IPS-20b (cell line): ENCODE measurements at regions not wholly inside any gene's neighbourhood (a gene's known extent, or its start where the extent isn't known, plus 50 kb on each side); places are given as distances from the start of the nearest gene placed in this dataset.

Source experiments
- H3K27ac ChIP-seq: one replicate; pipeline ENCODE4 v1.5.1; 2013; ENCODE audit warnings: low read length
- H3K27me3 ChIP-seq: 2 replicates; pipeline ENCODE4 v1.6.1; 2013; ENCODE audit warnings: mild to moderate bottlenecking, low read length, inconsistent platforms; ENCODE audit not compliant: insufficient read depth
- H3K36me3 ChIP-seq: 2 replicates; pipeline ENCODE4 v1.6.1; 2013; ENCODE audit warnings: low read depth, mild to moderate bottlenecking, inconsistent platforms, low read length, moderate library complexity; ENCODE audit not compliant: insufficient read depth
- H3K4me1 ChIP-seq: 2 replicates; pipeline ENCODE4 v1.6.1; 2013; ENCODE audit warnings: mild to moderate bottlenecking, control low read depth, inconsistent platforms, low read length, moderate library complexity; ENCODE audit not compliant: insufficient read depth
- H3K4me3 ChIP-seq: 2 replicates; pipeline ENCODE4 v1.5.1; 2013; ENCODE audit warnings: mild to moderate bottlenecking, low read length, inconsistent platforms
- H3K9ac ChIP-seq: 2 replicates; pipeline ENCODE4 v1.6.1; 2013; ENCODE audit warnings: low read depth, mild to moderate bottlenecking, inconsistent platforms, low read length, moderate library complexity
- H3K9me3 ChIP-seq: 2 replicates; pipeline ENCODE4 v1.6.1; 2013; ENCODE audit warnings: mild to moderate bottlenecking, low read depth, low read length, inconsistent platforms; ENCODE audit not compliant: insufficient read depth

DNA sequence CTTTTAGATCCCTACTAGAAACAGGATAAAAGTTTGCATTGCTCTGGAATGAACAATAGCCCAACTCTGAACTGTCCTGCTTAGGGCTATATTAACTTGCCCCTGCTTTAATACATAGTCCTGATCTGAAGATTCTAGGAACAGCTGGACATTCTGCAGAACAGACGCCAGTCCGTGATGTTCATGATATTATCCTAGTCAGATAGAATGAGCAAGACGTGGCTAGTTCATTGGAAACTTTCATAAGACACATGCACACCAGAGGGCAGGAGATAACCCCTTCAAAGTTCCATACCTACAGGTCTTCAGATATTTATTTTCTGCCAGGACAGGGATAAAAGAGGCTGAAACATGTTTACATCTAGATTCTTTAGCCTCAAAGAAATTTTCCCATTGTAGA is 75.5 kb upstream of the CLNK start:
- no peak overlapping the region for H3K9ac ChIP-seq
- no peaks in the 10 kb centered on the region for H3K36me3 ChIP-seq
- H3K4me3 ChIP-seq = no peak overlapping the region
- no peaks in the 10 kb centered on the region for H3K27me3 ChIP-seq
- peaks cover 7% of the 10 kb centered on the region; the same call in 1 of the 2 replicates for H3K4me1 ChIP-seq
- H3K27ac ChIP-seq = no peak overlapping the region
- H3K9me3 ChIP-seq = no peaks in the 10 kb centered on the region

DNA sequence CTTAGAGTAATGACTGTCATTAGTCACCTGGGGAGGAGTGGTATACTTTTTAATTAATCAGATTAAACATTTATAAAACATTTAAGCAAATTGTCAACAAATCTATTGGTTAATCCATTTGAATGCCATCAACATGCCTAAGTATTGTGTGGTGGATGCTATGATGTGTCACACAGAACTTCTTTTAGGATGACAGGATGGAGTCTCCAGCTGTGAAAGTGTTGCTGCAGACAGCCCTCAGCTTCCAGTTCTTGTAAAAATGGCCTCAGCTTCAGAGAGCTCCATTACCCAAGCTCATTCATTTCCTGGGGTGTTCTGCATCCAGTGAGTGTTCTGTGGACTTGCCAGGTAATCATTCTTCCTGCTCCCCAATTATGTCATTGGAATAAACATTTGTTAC is 74.3 kb upstream of the CLNK start:
- no peak overlapping the region for H3K9ac ChIP-seq
- H3K36me3 ChIP-seq = no peaks in the 10 kb centered on the region
- peaks cover 7% of the 10 kb centered on the region; the same call in 1 of the 2 replicates for H3K4me1 ChIP-seq
- H3K9me3 ChIP-seq = no peaks in the 10 kb centered on the region
- no peak overlapping the region for H3K4me3 ChIP-seq
- no peaks in the 10 kb centered on the region for H3K27me3 ChIP-seq
- H3K27ac ChIP-seq = no peak overlapping the region

- Histone ChIP-seq H3K4me3 (no peak overlapping the region), H3K36me3 (no peaks in the 10 kb centered on the region), H3K9ac (no peak overlapping the region), H3K27me3 (no peaks in the 10 kb centered on the region), H3K9me3 (no peaks in the 10 kb centered on the region), H3K4me1 (no peaks in the 10 kb centered on the region), H3K27ac (no peak overlapping the region)
Measured at GRCh38 chr4:10753856-10754402, 69.4 kb upstream of the CLNK start.

GRCh38 chr4:10753336-10753735 is 68.8 kb upstream of the CLNK start:
- H3K4me3 ChIP-seq = no peak overlapping the region
- H3K27me3 ChIP-seq = no peaks in the 10 kb centered on the region
- H3K9ac ChIP-seq = no peak overlapping the region
- H3K4me1 ChIP-seq = no peaks in the 10 kb centered on the region
- H3K27ac ChIP-seq = no peak overlapping the region
- H3K36me3 ChIP-seq = no peaks in the 10 kb centered on the region
- H3K9me3 ChIP-seq = no peaks in the 10 kb centered on the region

- Histone ChIP-seq H3K27me3 (no peaks in the 10 kb centered on the region), H3K4me1 (no peaks in the 10 kb centered on the region), H3K36me3 (no peaks in the 10 kb centered on the region), H3K27ac (no peak overlapping the region), H3K4me3 (no peak overlapping the region), H3K9ac (no peak overlapping the region), H3K9me3 (no peaks in the 10 kb centered on the region)
Measured at GRCh38 chr4:10750714-10751113, 66.1 kb upstream of the CLNK start.

- Histone ChIP-seq H3K27ac (no peak overlapping the region), H3K27me3 (no peaks in the 10 kb centered on the region), H3K9ac (no peak overlapping the region), H3K4me1 (no peaks in the 10 kb centered on the region), H3K9me3 (no peaks in the 10 kb centered on the region), H3K36me3 (no peaks in the 10 kb centered on the region), H3K4me3 (no peak overlapping the region)
Measured at GRCh38 chr4:10747186-10747585, 62.6 kb upstream of the CLNK start.

DNA sequence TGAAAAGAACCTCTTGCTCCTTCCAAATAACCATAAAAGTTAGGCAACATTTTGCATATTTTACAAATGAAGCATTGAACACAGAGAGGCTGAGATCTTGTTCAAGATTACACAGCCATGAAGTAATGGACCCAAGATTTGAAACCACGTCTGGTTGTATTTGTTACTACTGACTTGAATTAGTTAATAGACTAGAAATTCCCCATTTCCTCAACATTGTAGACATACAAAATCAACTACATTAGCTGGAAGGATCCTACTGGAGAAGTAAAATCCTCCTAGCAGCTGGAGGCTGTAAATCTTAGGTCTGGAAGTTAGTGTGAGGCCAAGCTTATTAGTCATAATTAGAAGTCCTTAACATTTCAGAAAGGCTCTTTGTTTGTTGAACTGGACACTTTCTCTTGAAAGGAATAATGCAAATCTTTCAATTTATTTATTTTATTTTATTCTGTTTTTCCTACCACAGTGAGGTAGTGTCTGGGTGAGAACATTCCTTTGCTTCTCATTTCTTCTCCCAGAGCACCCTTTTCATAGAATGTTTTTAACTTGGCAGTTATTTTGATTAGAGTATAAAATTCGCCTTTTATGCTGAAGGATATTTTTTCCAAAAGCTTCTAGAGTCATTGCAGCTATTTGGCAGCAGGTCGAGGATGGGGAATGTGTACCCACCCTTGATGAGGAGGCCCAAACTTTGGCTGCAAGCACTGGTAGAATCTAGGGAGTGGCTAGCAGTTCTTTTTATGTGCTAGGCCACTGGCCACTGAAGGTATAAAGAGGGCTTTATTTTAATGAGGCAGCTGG is 62.0 kb upstream of the CLNK start:
- Histone ChIP-seq H3K9me3 (no peaks in the 10 kb centered on the region), H3K27me3 (no peaks in the 10 kb centered on the region), H3K27ac (no peak overlapping the region), H3K4me3 (no peak overlapping the region), H3K36me3 (no peaks in the 10 kb centered on the region), H3K9ac (no peak overlapping the region), H3K4me1 (no peaks in the 10 kb centered on the region)

GRCh38 chr4:10743357-10743756 is 58.8 kb upstream of the CLNK start:
- H3K4me3 ChIP-seq = no peak overlapping the region
- H3K27me3 ChIP-seq = no peaks in the 10 kb centered on the region
- H3K36me3 ChIP-seq = no peaks in the 10 kb centered on the region

DNA sequence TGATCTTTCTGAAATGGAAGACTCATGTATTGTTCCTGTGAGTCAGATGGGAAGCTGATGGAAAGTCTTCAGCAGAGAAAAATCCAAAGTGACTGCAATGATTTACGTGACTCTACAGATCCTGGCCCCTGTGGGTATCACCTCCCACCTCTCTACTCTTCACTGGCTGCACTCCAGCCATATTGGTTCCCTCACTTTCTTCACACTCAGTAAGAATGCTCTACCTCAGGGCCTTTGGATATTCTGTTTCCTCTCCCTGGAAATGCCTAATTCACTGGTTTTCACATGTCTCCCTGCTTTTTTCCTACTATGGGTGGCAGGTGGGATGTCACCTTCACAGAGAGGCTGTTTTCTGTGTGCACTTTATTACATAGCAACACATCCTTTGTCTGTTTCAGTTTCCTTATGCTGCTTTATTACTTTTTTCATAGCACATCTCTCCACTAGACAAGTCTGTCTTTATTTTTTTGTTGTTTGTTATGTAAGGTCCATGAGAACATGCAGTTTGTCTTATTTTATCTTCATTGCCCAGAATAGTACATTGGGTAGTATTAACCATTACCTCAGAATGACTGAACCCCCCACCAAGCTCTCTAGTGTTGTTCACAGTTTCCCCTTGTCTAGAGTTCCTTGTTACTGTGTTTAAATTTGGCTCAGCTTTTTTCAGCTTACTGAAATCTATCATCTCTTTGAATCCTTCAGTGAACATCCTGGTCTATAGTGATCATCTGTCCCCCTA is 57.6 kb upstream of the CLNK start:
- H3K9me3 ChIP-seq = no peaks in the 10 kb centered on the region; the same call in 1 of the 2 replicates
- H3K27me3 ChIP-seq = no peaks in the 10 kb centered on the region
- no peaks in the 10 kb centered on the region; the same call in 1 of the 2 replicates for H3K4me1 ChIP-seq
- H3K36me3 ChIP-seq = no peaks in the 10 kb centered on the region
- H3K27ac ChIP-seq = no peak overlapping the region
- H3K9ac ChIP-seq = no peak overlapping the region
- H3K4me3 ChIP-seq = no peak overlapping the region

More at GRCh38 chr4:10743357-10743756, 58.8 kb upstream of the CLNK start:
- Histone ChIP-seq H3K4me1 (no peaks in the 10 kb centered on the region; the same call in 1 of the 2 replicates), H3K9me3 (no peaks in the 10 kb centered on the region), H3K27ac (no peak overlapping the region), H3K9ac (no peak overlapping the region)

DNA sequence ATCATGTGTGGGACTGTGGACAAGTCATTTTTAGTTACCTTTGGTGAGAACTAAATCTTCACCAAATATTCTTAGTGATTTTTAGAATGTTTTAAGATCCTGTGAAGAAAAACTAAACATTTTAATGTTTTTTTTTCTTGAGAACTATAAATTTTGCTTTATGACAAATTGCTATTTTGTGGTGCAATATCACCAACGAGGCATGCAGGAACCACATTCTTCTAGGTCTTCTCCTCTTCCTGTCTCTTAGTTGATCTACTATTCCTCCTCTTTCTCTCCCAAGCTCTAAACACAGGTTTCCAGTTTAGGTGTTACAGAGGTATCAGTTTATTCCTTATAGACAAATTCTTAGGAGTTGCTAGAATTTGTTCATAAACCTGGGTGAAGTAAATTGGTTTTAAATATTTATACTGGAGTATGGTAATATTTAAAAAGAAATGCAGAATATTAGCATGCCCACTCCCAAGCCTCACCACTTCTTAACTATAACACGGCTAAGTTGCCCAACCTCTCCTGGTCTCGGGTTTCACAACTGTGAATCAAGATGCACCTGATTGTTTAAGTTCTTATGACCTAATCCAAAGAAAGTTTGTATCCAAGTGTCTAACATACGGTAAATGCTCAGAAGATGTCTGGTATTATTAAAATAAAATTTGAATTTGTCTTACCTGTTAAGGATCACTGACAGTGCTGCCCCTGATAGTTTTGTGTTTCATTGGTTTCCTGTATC is 56.5 kb upstream of the CLNK start:
- Histone ChIP-seq H3K36me3 (no peaks in the 10 kb centered on the region), H3K9ac (no peak overlapping the region), H3K4me1 (no peaks in the 10 kb centered on the region; the same call in 1 of the 2 replicates), H3K9me3 (no peaks in the 10 kb centered on the region; the same call in 1 of the 2 replicates), H3K27ac (no peak overlapping the region), H3K4me3 (no peak overlapping the region), H3K27me3 (no peaks in the 10 kb centered on the region)

DNA sequence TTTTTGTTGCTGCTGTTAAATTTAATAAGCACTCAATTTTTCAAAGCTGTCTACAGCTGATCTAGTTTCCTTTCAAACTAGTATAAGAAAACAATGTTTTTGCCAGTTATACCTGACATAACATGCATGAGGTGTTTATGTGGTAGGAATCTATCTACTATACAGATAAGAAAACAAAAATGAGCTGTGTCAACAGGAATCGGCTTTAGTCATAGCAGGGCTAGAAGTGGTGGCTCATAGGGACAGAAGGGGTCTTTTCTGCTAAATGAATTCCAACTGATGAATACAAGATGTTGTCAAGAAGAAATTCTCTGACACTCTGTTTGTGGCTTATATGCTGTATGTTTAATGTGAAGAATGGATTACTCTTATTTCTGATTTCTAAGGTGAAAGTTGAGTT is 55.7 kb upstream of the CLNK start:
- no peak overlapping the region for H3K9ac ChIP-seq
- no peak overlapping the region for H3K27ac ChIP-seq
- no peak overlapping the region for H3K4me3 ChIP-seq
- no peaks in the 10 kb centered on the region for H3K27me3 ChIP-seq
- no peaks in the 10 kb centered on the region; the same call in 1 of the 2 replicates for H3K4me1 ChIP-seq
- no peaks in the 10 kb centered on the region; the same call in 1 of the 2 replicates for H3K9me3 ChIP-seq
- H3K36me3 ChIP-seq = no peaks in the 10 kb centered on the region
